Fibroblast of the aortic adventitia (primary cell): ENCODE measurements at regions not wholly inside any gene's neighbourhood (a gene's known extent, or its start where the extent isn't known, plus 50 kb on each side); places are given as distances from the start of the nearest gene placed in this dataset.

Experiments
- DNase-seq: peaks from one replicate; pipeline ENCODE4 v3.0.0-alpha.2; 2010; ENCODE audit warnings: low read depth
- H3K4me3 ChIP-seq: 2 replicates; pipeline ENCODE4 v1.5.1; 2011; ENCODE audit warnings: low read depth, mild to moderate bottlenecking, control low read depth, low read length, moderate library complexity
- CTCF ChIP-seq: IDR thresholded peaks from 2 replicates; pipeline ENCODE4 v1.5.1; 2011; ENCODE audit warnings: mild to moderate bottlenecking, low read length, control low read depth, inconsistent platforms; ENCODE audit not compliant: insufficient read depth

GRCh38 chr10:130802301-130802700 lies 509.2 kb downstream of the TCERG1L start:
- no peak for DNase-seq
- TF ChIP-seq CTCF, result no peak

GRCh38 chr10:130804281-130804680 lies 507.2 kb downstream of the TCERG1L start:
- no peak for DNase-seq
- TF ChIP-seq CTCF, result no peak
- H3K4me3 ChIP-seq, result no peak overlapping the region

More at GRCh38 chr10:130802301-130802700, 509.2 kb downstream of the TCERG1L start:
- no peak overlapping the region for H3K4me3 ChIP-seq

- no peak for TF ChIP-seq CTCF
- no peak for DNase-seq
- H3K4me3 ChIP-seq, result no peak overlapping the region
These were observed 506.5 kb downstream of the TCERG1L start for GRCh38 chr10:130804778-130805634.

GRCh38 chr10:130805635-130806030 lies 505.9 kb downstream of the TCERG1L start:
- no peak overlapping the region for H3K4me3 ChIP-seq
- TF ChIP-seq CTCF, result no peak
- no peak for DNase-seq

GRCh38 chr10:130806426-130806825 lies 505.1 kb downstream of the TCERG1L start:
- no peak for DNase-seq
- no peak overlapping the region for H3K4me3 ChIP-seq
- no peak for TF ChIP-seq CTCF

GRCh38 chr10:130807096-130807495 lies 504.4 kb downstream of the TCERG1L start:
- TF ChIP-seq CTCF, result no peak
- DNase-seq, result no peak
- H3K4me3 ChIP-seq, result no peak overlapping the region
